PC-9 (cell line): ENCODE measurements at regions not wholly inside any gene's neighbourhood (a gene's known extent, or its start where the extent isn't known, plus 50 kb on each side); places are given as distances from the start of the nearest gene placed in this dataset.

Source experiments
- EZH2 ChIP-seq: fragments of 200-600 bp; sonication (generic); IDR thresholded peaks from 2 replicates; pipeline ENCODE4 v1.8.0; 2017; ENCODE audit warnings: antibody characterized with exemption, low read depth
- TF ChIP-seq, protein P1 (sequence below): fragments of 200-600 bp; sonication (generic); conservative IDR thresholded peaks from 2 replicates; pipeline ENCODE4 v1.6.1; 2017; ENCODE audit warnings: mixed run types, antibody characterized with exemption, mild to moderate bottlenecking, moderate library complexity

DNA sequence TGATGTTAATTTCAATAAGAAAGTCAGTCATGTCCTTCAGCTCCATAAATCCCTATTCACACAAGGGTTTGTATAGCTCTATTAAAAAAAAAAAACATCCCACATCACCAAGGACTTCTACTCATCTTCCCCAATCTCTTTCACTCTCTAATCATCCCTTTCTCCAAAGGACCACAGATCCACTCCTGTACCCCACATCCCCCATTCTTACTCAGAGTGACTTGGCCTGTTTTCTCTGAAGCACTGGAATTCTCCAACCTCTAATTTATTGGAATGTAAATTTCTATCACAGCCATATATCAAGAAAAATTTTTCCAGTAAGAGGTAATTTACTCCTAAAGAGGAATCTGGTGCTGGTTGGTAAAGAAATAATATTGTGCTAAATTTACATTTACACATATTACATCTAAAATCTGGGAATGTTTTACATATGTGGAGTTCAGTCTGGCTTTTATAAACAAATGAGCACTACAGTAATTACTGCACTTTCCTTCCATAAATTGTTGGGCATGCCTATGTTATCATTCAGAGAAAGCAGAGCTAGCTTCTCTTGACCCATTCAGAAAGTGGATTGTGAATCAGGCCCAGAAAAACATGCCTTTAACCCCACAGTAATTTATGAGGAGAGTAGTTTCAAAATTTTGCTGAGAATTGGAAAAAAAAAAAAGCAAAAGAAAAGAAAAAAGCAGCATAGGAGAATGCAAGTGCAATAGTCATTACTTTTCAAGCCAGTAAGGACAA lies 399.5 kb upstream of the TNC start:
- TF ChIP-seq, protein P1, sequence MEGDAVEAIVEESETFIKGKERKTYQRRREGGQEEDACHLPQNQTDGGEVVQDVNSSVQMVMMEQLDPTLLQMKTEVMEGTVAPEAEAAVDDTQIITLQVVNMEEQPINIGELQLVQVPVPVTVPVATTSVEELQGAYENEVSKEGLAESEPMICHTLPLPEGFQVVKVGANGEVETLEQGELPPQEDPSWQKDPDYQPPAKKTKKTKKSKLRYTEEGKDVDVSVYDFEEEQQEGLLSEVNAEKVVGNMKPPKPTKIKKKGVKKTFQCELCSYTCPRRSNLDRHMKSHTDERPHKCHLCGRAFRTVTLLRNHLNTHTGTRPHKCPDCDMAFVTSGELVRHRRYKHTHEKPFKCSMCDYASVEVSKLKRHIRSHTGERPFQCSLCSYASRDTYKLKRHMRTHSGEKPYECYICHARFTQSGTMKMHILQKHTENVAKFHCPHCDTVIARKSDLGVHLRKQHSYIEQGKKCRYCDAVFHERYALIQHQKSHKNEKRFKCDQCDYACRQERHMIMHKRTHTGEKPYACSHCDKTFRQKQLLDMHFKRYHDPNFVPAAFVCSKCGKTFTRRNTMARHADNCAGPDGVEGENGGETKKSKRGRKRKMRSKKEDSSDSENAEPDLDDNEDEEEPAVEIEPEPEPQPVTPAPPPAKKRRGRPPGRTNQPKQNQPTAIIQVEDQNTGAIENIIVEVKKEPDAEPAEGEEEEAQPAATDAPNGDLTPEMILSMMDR = no peak
- TF ChIP-seq EZH2 = no peak
